Vagina (tissue), 2 donors: ENCODE measurements at regions not wholly inside any gene's neighbourhood (a gene's known extent, or its start where the extent isn't known, plus 50 kb on each side); places are given as distances from the start of the nearest gene placed in this dataset.

Source experiments
- DNase-seq, 2 donors: peaks; one replicate each; pipeline ENCODE4 v3.0.0-alpha.2; 2017; ENCODE audit errors: extremely low spot score in 2 of 2
- H3K27ac ChIP-seq: fragments of 200-600 bp; sonication (generic); one replicate; pipeline ENCODE4 v1.5.1; 2019
- H3K27me3 ChIP-seq: fragments of 200-600 bp; sonication (generic); one replicate; pipeline ENCODE4 v1.5.1; 2019
- H3K36me3 ChIP-seq, 2 donors: fragments of 200-600 bp; sonication (generic); one replicate each; pipeline ENCODE4 v1.5.1; 2017 to 2019
- H3K4me1 ChIP-seq: fragments of 200-600 bp; sonication (generic); one replicate; pipeline ENCODE4 v1.5.1; 2019
- H3K4me3 ChIP-seq, 2 donors: fragments of 200-600 bp; sonication (generic); 1 replicate in 1 of 2; 2 replicates in 1 of 2; pipeline ENCODE4 v1.5.1; 2016 to 2019
- H3K9me3 ChIP-seq: fragments of 200-600 bp; sonication (generic); one replicate; pipeline ENCODE4 v1.5.1; 2019
- CTCF ChIP-seq, 3 experiments: fragments of 450-650 bp in 2 of 3; fragments of 200-600 bp in 1 of 3; sonication (generic) in 1 of 3; IDR thresholded peaks; one replicate each; pipeline ENCODE4 v1.5.1; 2017 to 2019; ENCODE audit warnings: antibody characterized with exemption in 3 of 3, mild to moderate bottlenecking in 2 of 3, moderate library complexity in 2 of 3
- POLR2A ChIP-seq, 2 donors: fragments of 450-650 bp; IDR thresholded peaks; one replicate each; pipeline ENCODE4 v1.6.1; 2017; ENCODE audit warnings: antibody characterized with exemption in 2 of 2, mild to moderate bottlenecking in 2 of 2, moderate library complexity in 2 of 2
- POLR2AphosphoS5 ChIP-seq, 2 donors: sonication (generic); formaldehyde crosslinking; IDR thresholded peaks; one replicate each; pipeline ENCODE4 v1.9.0; 2017; ENCODE audit warnings: antibody characterized with exemption in 2 of 2, mild to moderate bottlenecking in 2 of 2, low read depth in 1 of 2; ENCODE audit not compliant: insufficient read depth in 1 of 2
- intact Hi-C: fragments of 100-400 bp; cut with DNase I; formaldehyde crosslinking; loops from one replicate; pipeline ENCODE4 v1.15.1; 2023

- Histone ChIP-seq H3K9me3 (no peaks in the 10 kb centered on the region), H3K27me3 (no peaks in the 10 kb centered on the region), H3K4me3 (no peak overlapping the region), H3K36me3 (no peaks in the 10 kb centered on the region), H3K27ac (no peak overlapping the region), H3K4me1 (no peaks in the 10 kb centered on the region)
- intact Hi-C loops = no loop called here
- no peak for DNase-seq
- TF ChIP-seq CTCF (IDR thresholded peaks at IDR 0.05) = no peak
- no peak for TF ChIP-seq POLR2A (IDR thresholded peaks at IDR 0.05)
- no peak for TF ChIP-seq POLR2AphosphoS5 (IDR thresholded peaks at IDR 0.05; ENCODE audit: insufficient read depth in 1 of 2, low read depth in 1 of 2)
Measured at GRCh38 chr18:41647914-41648313, 307.1 kb upstream of the PIK3C3 start.

- Histone ChIP-seq H3K4me3 (no peak overlapping the region), H3K9me3 (no peaks in the 10 kb centered on the region), H3K36me3 (no peaks in the 10 kb centered on the region), H3K27me3 (no peaks in the 10 kb centered on the region), H3K4me1 (no peaks in the 10 kb centered on the region), H3K27ac (no peak overlapping the region)
- intact Hi-C loops = no loop called here
- TF ChIP-seq CTCF (IDR thresholded peaks at IDR 0.05) (no peak), POLR2A (IDR thresholded peaks at IDR 0.05) (no peak), POLR2AphosphoS5 (IDR thresholded peaks at IDR 0.05; ENCODE audit: insufficient read depth in 1 of 2, low read depth in 1 of 2) (no peak)
- no peak for DNase-seq
Measured at GRCh38 chr18:41646915-41647620, 308.0 kb upstream of the PIK3C3 start.

GRCh38 chr18:41645589-41646360, 309.3 kb upstream of the PIK3C3 start:
- intact Hi-C loops = no loop called here
- no peak overlapping the region for H3K27ac ChIP-seq
- no peak for DNase-seq
- no peaks in the 10 kb centered on the region for H3K27me3 ChIP-seq
- H3K36me3 ChIP-seq = no peaks in the 10 kb centered on the region
- no peaks in the 10 kb centered on the region for H3K9me3 ChIP-seq
- H3K4me3 ChIP-seq = no peak overlapping the region
- TF ChIP-seq POLR2AphosphoS5 (IDR thresholded peaks at IDR 0.05; ENCODE audit: insufficient read depth in 1 of 2, low read depth in 1 of 2) (no peak), CTCF (IDR thresholded peaks at IDR 0.05) (no peak), POLR2A (IDR thresholded peaks at IDR 0.05) (no peak)
- no peaks in the 10 kb centered on the region for H3K4me1 ChIP-seq

- Histone ChIP-seq H3K4me1 (no peaks in the 10 kb centered on the region), H3K4me3 (no peak overlapping the region), H3K9me3 (no peaks in the 10 kb centered on the region), H3K27me3 (no peaks in the 10 kb centered on the region), H3K27ac (no peak overlapping the region), H3K36me3 (no peaks in the 10 kb centered on the region)
- TF ChIP-seq POLR2A (IDR thresholded peaks at IDR 0.05) (no peak), POLR2AphosphoS5 (IDR thresholded peaks at IDR 0.05; ENCODE audit: insufficient read depth in 1 of 2, low read depth in 1 of 2) (no peak), CTCF (IDR thresholded peaks at IDR 0.05) (no peak)
- DNase-seq = no peak
- intact Hi-C loops = no loop called here
Measured at GRCh38 chr18:41644466-41644865, 310.6 kb upstream of the PIK3C3 start.

- Histone ChIP-seq H3K27me3 (no peaks in the 10 kb centered on the region), H3K4me3 (no peak overlapping the region), H3K27ac (no peak overlapping the region), H3K9me3 (no peaks in the 10 kb centered on the region), H3K4me1 (no peaks in the 10 kb centered on the region), H3K36me3 (no peaks in the 10 kb centered on the region)
- TF ChIP-seq POLR2AphosphoS5 (IDR thresholded peaks at IDR 0.05; ENCODE audit: insufficient read depth in 1 of 2, low read depth in 1 of 2) = no peak
- no peak for TF ChIP-seq POLR2A (IDR thresholded peaks at IDR 0.05)
- TF ChIP-seq CTCF (IDR thresholded peaks at IDR 0.05) = no peak
- no peak for DNase-seq
- intact Hi-C loops = no loop called here
Measured at GRCh38 chr18:41643427-41643826, 311.6 kb upstream of the PIK3C3 start.
